Lower leg skin (tissue), 4 donors: ENCODE measurements at regions not wholly inside any gene's neighbourhood (a gene's known extent, or its start where the extent isn't known, plus 50 kb on each side); places are given as distances from the start of the nearest gene placed in this dataset.
A peak's percentile ranks its signal among the peaks of the same experiment; 100 is the strongest.

ENCODE experiments used
- DNase-seq, 2 donors: peaks; one replicate each; pipeline ENCODE4 v3.0.0-alpha.2; 2019; ENCODE audit warnings: low spot score in 2 of 2
- H3K4me3 ChIP-seq: fragments of 200-600 bp; sonication (generic); 2 replicates; pipeline ENCODE4 v1.5.1; 2017; ENCODE audit warnings: mild to moderate bottlenecking, low read depth; ENCODE audit not compliant: poor library complexity, severe bottlenecking
- POLR2A ChIP-seq, 2 donors: fragments of 450-650 bp; IDR thresholded peaks; one replicate each; pipeline ENCODE4 v1.6.1; 2016 to 2017; ENCODE audit warnings: antibody characterized with exemption in 2 of 2, mild to moderate bottlenecking in 1 of 2, moderate library complexity in 1 of 2
- WGBS, 2 donors: methylation state at CpG; one replicate each; pipeline ENCODE4 v1.1.5; 2018; 5-methylcytosine and 5-hydroxymethylcytosine counted together
- intact Hi-C: fragments of 100-400 bp; cut with DNase I; formaldehyde crosslinking; loops from one replicate; pipeline ENCODE4 v1.15.0; 2023; ENCODE audit warnings: low total_unique reads
- TF ChIP-seq, protein P1 (sequence below), 3 donors: fragments of 450-650 bp; IDR thresholded peaks; one replicate each; pipeline ENCODE4 v1.5.1; 2016; ENCODE audit warnings: antibody characterized with exemption in 3 of 3, mild to moderate bottlenecking in 3 of 3, moderate library complexity in 2 of 3

DNA sequence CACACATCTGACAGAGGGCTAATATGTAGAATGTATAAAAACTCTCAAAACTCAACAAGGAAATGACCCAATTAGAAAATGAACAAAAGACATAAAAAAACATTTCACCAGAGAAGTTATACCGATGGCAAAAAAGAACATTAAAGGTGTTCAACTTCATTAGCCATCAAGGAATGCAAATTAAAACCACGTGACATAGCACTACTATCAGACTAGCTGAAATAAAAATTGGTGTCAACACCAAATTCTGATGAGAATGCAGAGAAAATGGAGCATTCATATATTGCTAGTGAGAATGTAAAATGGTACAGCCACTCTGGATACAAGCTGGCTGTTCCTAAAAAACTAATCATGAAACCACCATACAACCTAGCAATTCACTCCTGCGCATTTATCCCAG, 128.0 kb downstream of the INSIG2 start:
- no peak for DNase-seq
- 74 to 89% methylated on average over 3 of the region's 3 CpGs for WGBS, 2 donors
- H3K4me3 ChIP-seq, result no peak overlapping the region
- TF ChIP-seq POLR2A (IDR thresholded peaks at IDR 0.05), result no peak
- TF ChIP-seq, protein P1, sequence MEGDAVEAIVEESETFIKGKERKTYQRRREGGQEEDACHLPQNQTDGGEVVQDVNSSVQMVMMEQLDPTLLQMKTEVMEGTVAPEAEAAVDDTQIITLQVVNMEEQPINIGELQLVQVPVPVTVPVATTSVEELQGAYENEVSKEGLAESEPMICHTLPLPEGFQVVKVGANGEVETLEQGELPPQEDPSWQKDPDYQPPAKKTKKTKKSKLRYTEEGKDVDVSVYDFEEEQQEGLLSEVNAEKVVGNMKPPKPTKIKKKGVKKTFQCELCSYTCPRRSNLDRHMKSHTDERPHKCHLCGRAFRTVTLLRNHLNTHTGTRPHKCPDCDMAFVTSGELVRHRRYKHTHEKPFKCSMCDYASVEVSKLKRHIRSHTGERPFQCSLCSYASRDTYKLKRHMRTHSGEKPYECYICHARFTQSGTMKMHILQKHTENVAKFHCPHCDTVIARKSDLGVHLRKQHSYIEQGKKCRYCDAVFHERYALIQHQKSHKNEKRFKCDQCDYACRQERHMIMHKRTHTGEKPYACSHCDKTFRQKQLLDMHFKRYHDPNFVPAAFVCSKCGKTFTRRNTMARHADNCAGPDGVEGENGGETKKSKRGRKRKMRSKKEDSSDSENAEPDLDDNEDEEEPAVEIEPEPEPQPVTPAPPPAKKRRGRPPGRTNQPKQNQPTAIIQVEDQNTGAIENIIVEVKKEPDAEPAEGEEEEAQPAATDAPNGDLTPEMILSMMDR (IDR thresholded peaks at IDR 0.05), result no peak
- intact Hi-C loops, result no loop called here

DNA sequence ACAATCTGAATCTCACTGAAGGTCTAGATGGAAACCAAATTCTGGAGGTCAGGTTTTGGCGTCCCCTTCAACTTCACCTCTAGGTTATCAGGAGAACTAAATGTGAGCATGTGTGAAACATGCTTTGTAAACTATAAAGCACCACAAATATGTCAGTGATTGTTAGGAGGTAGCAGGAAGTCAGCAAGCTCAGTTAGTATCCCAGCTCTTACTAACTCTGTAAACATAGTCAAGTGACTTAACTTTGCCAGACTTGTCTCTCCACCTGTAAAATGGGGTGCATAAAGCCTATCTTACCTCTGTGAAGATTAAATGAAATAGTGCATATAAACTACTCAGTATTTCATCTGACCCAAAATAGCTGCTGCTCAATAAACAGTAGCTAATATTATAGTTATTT, 121.5 kb downstream of the INSIG2 start:
- intact Hi-C loops, result no loop called here
- TF ChIP-seq, protein P1 (IDR thresholded peaks at IDR 0.05), result no peak
- no peak for TF ChIP-seq POLR2A (IDR thresholded peaks at IDR 0.05)
- WGBS, 2 donors, result 100% methylated on average over 1 of the region's 1 CpG
- H3K4me3 ChIP-seq, result no peak overlapping the region
- no peak for DNase-seq

DNA sequence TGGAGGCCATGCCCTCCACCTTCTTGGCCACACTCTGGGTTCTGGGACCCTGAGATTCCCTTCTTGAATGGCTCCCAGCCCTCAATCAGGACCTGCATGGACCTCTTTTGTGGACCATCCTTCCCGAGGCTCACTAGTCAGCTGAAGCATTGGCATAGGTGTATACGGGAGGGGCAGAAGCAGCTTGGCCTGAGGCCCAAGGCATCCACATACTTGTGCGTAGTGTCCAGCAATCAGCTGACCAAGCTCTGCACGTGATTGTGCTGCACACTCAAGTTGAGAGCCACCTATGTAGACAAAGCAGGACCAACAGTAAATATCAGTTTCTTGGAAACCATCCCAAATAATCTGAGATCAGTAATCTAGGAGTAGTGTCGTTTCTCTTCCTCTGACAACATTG, 119.6 kb downstream of the INSIG2 start:
- H3K4me3 ChIP-seq, result no peak overlapping the region
- WGBS, 2 donors, result 75 to 78% methylated on average over 5 of the region's 5 CpGs
- intact Hi-C loops, result no loop called here
- DNase-seq, result no peak
- TF ChIP-seq POLR2A (IDR thresholded peaks at IDR 0.05), result no peak
- TF ChIP-seq, protein P1 (IDR thresholded peaks at IDR 0.05), result no peak

DNA sequence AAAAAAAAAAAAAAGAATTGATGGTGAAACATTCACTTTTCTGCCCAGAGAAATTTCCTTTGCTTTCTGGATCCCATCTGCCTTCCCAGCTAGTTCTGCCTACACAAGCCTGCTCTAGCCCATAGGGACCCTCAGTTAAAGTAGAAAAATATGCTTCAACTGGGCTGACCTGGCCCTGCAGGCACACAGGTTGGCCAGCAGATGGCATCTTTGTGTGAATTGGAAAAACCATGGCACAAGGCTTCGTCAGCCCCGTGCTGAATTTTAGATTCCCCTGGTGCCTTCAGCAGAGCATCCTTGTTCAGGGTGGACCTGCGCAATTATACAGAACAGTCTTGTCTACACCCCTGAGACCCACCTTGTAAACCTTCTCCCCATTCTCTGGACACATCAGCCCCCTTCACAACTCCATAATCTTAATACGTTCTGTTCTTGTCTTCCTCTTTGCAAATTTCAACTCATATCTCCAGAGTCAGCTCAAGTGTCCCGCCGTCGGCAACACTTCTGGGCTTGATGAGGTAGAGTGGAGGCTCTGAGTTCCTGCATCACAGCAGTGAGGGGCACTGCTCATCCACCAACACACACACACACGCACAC, 114.5 kb downstream of the INSIG2 start:
- DNase-seq, result peak in 1 of 2 donors; percentile 87
- 48% methylated on average over 8 of the region's 8 CpGs for WGBS, 2 donors
- H3K4me3 ChIP-seq, result no peak overlapping the region
- intact Hi-C loops, result no loop called here
- TF ChIP-seq, protein P1 (IDR thresholded peaks at IDR 0.05), result no peak
- TF ChIP-seq POLR2A (IDR thresholded peaks at IDR 0.05), result no peak

DNA sequence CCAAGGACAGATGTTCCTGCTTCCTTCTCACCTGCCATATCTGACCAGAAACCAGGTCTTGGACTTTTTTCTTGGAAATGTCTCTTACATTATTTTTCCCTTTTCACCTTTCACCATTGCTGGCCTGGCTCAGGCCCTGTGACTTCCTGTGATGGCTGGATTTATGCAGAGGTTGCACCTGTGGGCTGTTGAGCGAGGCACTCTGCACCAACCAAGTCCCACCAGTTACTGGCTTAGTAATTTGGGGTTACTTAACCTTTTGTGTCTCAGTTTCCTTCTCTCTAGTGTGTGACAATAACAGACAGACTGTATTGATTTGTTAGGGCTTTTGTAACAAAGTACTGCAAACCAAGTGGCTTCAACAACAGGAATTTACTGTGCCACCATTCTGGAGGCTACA, 110.0 kb downstream of the INSIG2 start:
- TF ChIP-seq POLR2A (IDR thresholded peaks at IDR 0.05), result no peak
- TF ChIP-seq, protein P1 (IDR thresholded peaks at IDR 0.05), result no peak
- 88 to 96% methylated on average over 1 of the region's 1 CpG for WGBS, 2 donors
- intact Hi-C loops, result no loop called here
- no peak overlapping the region for H3K4me3 ChIP-seq
- DNase-seq, result no peak
